GM10266 (cell line): ENCODE measurements at regions not wholly inside any gene's neighbourhood (a gene's known extent, or its start where the extent isn't known, plus 50 kb on each side); places are given as distances from the start of the nearest gene placed in this dataset.

Source experiments
- DNase-seq: peaks from one replicate; pipeline ENCODE4 v3.0.0; 2012; ENCODE audit errors: extremely low spot score
- CTCF ChIP-seq: IDR thresholded peaks from 2 replicates; pipeline ENCODE4 v1.5.1; 2012; ENCODE audit warnings: mild to moderate bottlenecking, low read depth; ENCODE audit not compliant: control insufficient read depth, insufficient read depth; ENCODE audit errors: missing control alignments

- DNase-seq = no peak
- TF ChIP-seq CTCF = no peak
Measured at GRCh38 chr18:42163321-42163720, 208.3 kb downstream of the PIK3C3 start.

GRCh38 chr18:42164556-42164955, 209.5 kb downstream of the PIK3C3 start:
- TF ChIP-seq CTCF = no peak
- DNase-seq = no peak

- no peak for DNase-seq
- no peak for TF ChIP-seq CTCF
Measured at GRCh38 chr18:42165922-42166513, 211.0 kb downstream of the PIK3C3 start.

DNA sequence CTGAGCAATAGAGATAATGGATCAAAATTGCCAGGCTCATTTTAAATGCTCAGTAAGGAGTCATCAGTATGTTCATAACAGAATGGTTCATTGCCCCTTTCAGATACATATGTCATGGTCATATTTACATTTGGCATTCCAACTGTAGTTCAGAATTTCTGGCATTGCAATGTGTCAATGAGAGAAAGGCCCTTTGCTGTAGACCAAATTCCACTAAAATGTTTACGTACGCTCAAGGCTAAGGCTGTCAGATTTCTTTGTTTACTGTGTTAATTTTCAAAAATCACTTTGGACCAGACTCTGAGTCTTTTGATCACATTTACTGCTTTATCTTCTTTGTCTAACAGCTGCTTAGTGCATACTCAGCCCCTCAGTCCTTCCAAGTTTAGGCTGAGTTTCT, 213.5 kb downstream of the PIK3C3 start:
- no peak for TF ChIP-seq CTCF

DNA sequence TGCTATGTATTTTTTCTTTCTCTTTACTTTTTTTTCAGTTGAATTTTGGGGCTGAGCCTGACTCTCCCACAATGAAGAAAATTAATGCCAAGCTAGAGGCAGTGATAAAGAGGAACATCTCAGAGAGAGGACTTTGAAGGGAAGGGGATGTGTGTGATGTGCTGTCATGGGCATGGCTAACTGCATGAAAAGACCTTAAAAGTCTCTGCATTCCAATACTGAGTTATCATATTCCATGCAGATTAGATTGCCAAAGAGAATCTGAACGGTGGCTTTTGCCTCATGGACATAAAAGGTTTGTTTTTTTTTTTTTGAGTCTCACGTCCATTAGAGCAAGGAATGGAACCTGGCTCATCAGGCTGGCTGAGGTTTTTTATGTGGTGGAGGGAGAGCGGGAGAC, 213.9 kb downstream of the PIK3C3 start:
- TF ChIP-seq CTCF = no peak
- no peak for DNase-seq

More for the DNA sequence above, 213.5 kb downstream of the PIK3C3 start:
- no peak for DNase-seq

DNA sequence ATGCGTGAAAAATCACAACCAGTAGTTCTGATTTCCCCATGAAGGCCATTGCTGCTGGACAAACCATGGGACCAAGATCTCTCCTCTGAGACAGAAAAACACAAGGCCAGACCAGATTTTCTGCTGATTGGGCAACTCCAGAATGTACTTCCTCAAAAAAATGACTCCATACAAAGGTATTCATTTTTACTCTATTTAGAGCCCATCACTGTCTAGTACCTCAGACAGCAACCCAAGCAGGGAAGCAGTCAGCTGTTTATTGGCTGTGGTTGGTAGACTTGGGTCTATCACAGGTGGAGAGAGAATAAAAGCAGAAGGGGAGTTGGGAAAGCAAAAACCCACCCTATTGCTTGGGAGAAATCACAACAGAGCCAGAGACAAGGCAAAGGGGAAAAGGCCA, 219.9 kb downstream of the PIK3C3 start:
- no peak for DNase-seq
- TF ChIP-seq CTCF = no peak

DNA sequence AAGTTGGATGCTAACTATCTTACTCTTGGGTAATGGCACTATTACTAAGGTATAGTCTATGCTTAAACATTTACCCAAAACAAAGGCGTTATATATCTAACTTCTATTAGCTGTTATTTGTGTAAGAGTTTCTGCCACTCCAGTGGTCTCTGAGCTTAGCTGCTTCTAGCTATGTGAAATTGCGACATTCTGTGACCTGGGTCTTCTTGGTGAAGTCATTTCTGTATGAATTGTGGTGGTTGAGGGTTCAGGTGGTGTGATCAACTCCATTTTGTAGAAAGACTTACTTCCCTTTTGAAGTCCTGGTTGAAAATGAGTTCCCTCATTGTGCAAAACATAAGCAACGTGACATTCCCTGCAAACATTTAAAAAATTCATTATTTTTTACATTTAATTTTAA, 221.6 kb downstream of the PIK3C3 start:
- no peak for DNase-seq
- no peak for TF ChIP-seq CTCF
